WTC11 (cell line): ENCODE measurements at regions not wholly inside any gene's neighbourhood (a gene's known extent, or its start where the extent isn't known, plus 50 kb on each side); places are given as distances from the start of the nearest gene placed in this dataset.

Experiments
- ATAC-seq: fragments of 200-7000 bp; cut with Tn5 transposase; 2 replicates; pipeline ENCODE4 v1.10.0; 2021; ENCODE audit warnings: mild to moderate bottlenecking, moderate library complexity
- CTCF ChIA-PET: fragments of 300-600 bp; sonication (Branson Sonifier 250); formaldehyde crosslinking; loops from one replicate; lab custom pipeline; 2021; ENCODE audit warnings: antibody characterized with exemption; lab: Charles Lee
- POLR2A ChIA-PET: fragments of 350-600 bp; sonication (Branson Sonifier 250); formaldehyde crosslinking; loops from one replicate; lab custom pipeline; 2021; ENCODE audit warnings: antibody characterized with exemption; lab: Charles Lee
- DNase-seq: peaks from one replicate; pipeline ENCODE4 v3.0.0; 2021; ENCODE audit warnings: low spot score
- H3K27ac Mint-ChIP-seq: 2 replicates; pipeline ENCODE4 v1.8.0; 2021; ENCODE audit warnings: mixed read lengths
- H3K27me3 Mint-ChIP-seq: 2 replicates; pipeline ENCODE4 v1.8.0; 2021; ENCODE audit warnings: low read depth, mild to moderate bottlenecking, moderate library complexity, mixed read lengths
- H3K36me3 Mint-ChIP-seq: 2 replicates; pipeline ENCODE4 v1.8.0; 2021; ENCODE audit warnings: mixed read lengths
- H3K4me1 Mint-ChIP-seq: 2 replicates; pipeline ENCODE4 v1.8.0; 2022; ENCODE audit warnings: mixed read lengths
- H3K4me3 Mint-ChIP-seq: 2 replicates; pipeline ENCODE4 v1.8.0; 2021; ENCODE audit warnings: mild to moderate bottlenecking, moderate library complexity, mixed read lengths
- H3K9me3 Mint-ChIP-seq: 2 replicates; pipeline ENCODE4 v1.8.0; 2021; ENCODE audit warnings: mixed read lengths
- ARID4B ChIP-seq: sonication (generic); formaldehyde crosslinking; IDR thresholded peaks from 2 replicates; pipeline ENCODE4 v1.8.0; 2023; ENCODE audit warnings: missing genetic modification reagents, mild to moderate bottlenecking, borderline replicate concordance
- ELF4 ChIP-seq: sonication (generic); formaldehyde crosslinking; IDR thresholded peaks from 2 replicates; pipeline ENCODE4 v1.8.1; 2022; ENCODE audit warnings: low read depth, mild to moderate bottlenecking, moderate library complexity, missing genetic modification reagents
- EMX1 ChIP-seq: fragments of 250-450 bp; sonication (Bioruptor Pico); IDR thresholded peaks from 2 replicates; pipeline ENCODE4 v1.8.0; 2021; ENCODE audit warnings: mild to moderate bottlenecking
- ETV6 ChIP-seq: sonication (generic); formaldehyde crosslinking; IDR thresholded peaks from 2 replicates; pipeline ENCODE4 v1.8.1; 2022; ENCODE audit warnings: mild to moderate bottlenecking, missing genetic modification reagents
- FOXP4 ChIP-seq: sonication (generic); formaldehyde crosslinking; IDR thresholded peaks from 2 replicates; pipeline ENCODE4 v1.8.0; 2022; ENCODE audit warnings: mild to moderate bottlenecking, missing genetic modification reagents
- KAT7 ChIP-seq: sonication (generic); formaldehyde crosslinking; IDR thresholded peaks from 2 replicates; pipeline ENCODE4 v1.8.1; 2023; ENCODE audit warnings: missing genetic modification reagents, mild to moderate bottlenecking, borderline replicate concordance
- MAX ChIP-seq: sonication (generic); formaldehyde crosslinking; IDR thresholded peaks from 2 replicates; pipeline ENCODE4 v1.8.0; 2022; ENCODE audit warnings: mild to moderate bottlenecking, missing genetic modification reagents
- NFATC4 ChIP-seq: fragments of 250-450 bp; sonication (Bioruptor Pico); IDR thresholded peaks from 2 replicates; pipeline ENCODE4 v1.9.0; 2021; ENCODE audit warnings: mild to moderate bottlenecking
- NR3C1 ChIP-seq: sonication (generic); formaldehyde crosslinking; conservative IDR thresholded peaks from 2 replicates; pipeline ENCODE4 v1.8.1; 2023; ENCODE audit warnings: low read depth, mild to moderate bottlenecking, missing genetic modification reagents
- TEAD1 ChIP-seq: sonication (generic); formaldehyde crosslinking; IDR thresholded peaks from 2 replicates; pipeline ENCODE4 v1.8.0; 2022; ENCODE audit warnings: mild to moderate bottlenecking, missing genetic modification reagents
- ZBTB21 ChIP-seq: sonication (generic); formaldehyde crosslinking; IDR thresholded peaks from 2 replicates; pipeline ENCODE4 v1.8.1; 2023; ENCODE audit warnings: mild to moderate bottlenecking, missing genetic modification reagents, borderline replicate concordance
- ZMAT4 ChIP-seq: fragments of 250-450 bp; sonication (Bioruptor Pico); IDR thresholded peaks from 2 replicates; pipeline ENCODE4 v1.9.0; 2021; ENCODE audit warnings: mild to moderate bottlenecking
- ZNF219 ChIP-seq: sonication (generic); formaldehyde crosslinking; IDR thresholded peaks from 2 replicates; pipeline ENCODE4 v1.8.0; 2023; ENCODE audit warnings: missing genetic modification reagents, mild to moderate bottlenecking, borderline replicate concordance
- ZNF281 ChIP-seq: sonication (generic); formaldehyde crosslinking; IDR thresholded peaks from 2 replicates; pipeline ENCODE4 v1.8.0; 2023; ENCODE audit warnings: mild to moderate bottlenecking, missing genetic modification reagents
- ZNF396 ChIP-seq: fragments of 250-450 bp; sonication (Bioruptor Pico); IDR thresholded peaks from 2 replicates; pipeline ENCODE4 v1.8.0; 2021; ENCODE audit warnings: mild to moderate bottlenecking, moderate library complexity, borderline replicate concordance
- ZNF423 ChIP-seq: fragments of 250-450 bp; sonication (Bioruptor Pico); IDR thresholded peaks from 2 replicates; pipeline ENCODE4 v2.1.2; 2022; ENCODE audit warnings: mild to moderate bottlenecking, moderate library complexity
- ZNF512 ChIP-seq: sonication (generic); formaldehyde crosslinking; IDR thresholded peaks from 2 replicates; pipeline ENCODE4 v1.8.1; 2022; ENCODE audit warnings: missing genetic modification reagents, borderline replicate concordance

GRCh38 chr18:11468617-11469016 lies 140.8 kb upstream of the SLC35G4 start:
- no peak overlapping the region for H3K27ac Mint-ChIP-seq
- no peaks in the 10 kb centered on the region for H3K27me3 Mint-ChIP-seq
- no peaks in the 10 kb centered on the region for H3K36me3 Mint-ChIP-seq
- ATAC-seq (no peak), DNase-seq (no peak)
- POLR2A ChIA-PET, result no interaction called here
- TF ChIP-seq NFATC4 (CRISPR knock-in tag) (no peak), ETV6 (no peak), MAX (no peak), NR3C1 (no peak), ZMAT4 (CRISPR knock-in tag) (no peak), ZNF423 (CRISPR knock-in tag) (no peak), ZBTB21 (CRISPR knock-in tag) (no peak), ARID4B (CRISPR knock-in tag) (no peak), ZNF281 (no peak), ZNF512 (CRISPR knock-in tag) (no peak), ELF4 (CRISPR knock-in tag) (no peak), ZNF219 (no peak), KAT7 (CRISPR knock-in tag) (no peak), TEAD1 (CRISPR knock-in tag) (no peak)
- no peaks in the 10 kb centered on the region for H3K4me1 Mint-ChIP-seq
- H3K9me3 Mint-ChIP-seq, result peaks cover 1% of the 10 kb centered on the region; the same call in 1 of the 2 replicates
- H3K4me3 Mint-ChIP-seq, result no peak overlapping the region
- CTCF ChIA-PET, result no interaction called here

- ATAC-seq, result no peak
- Mint-ChIP-seq H3K4me1 (no peaks in the 10 kb centered on the region), H3K9me3 (no peaks in the 10 kb centered on the region), H3K27me3 (no peaks in the 10 kb centered on the region)
- ChIA-PET POLR2A (no interaction called here), CTCF (no interaction called here)
- no peak for TF ChIP-seq EMX1 (CRISPR knock-in tag)
- TF ChIP-seq NR3C1, result no peak
- TF ChIP-seq ZNF396 (CRISPR knock-in tag), result no peak
- no peak for TF ChIP-seq FOXP4 (CRISPR knock-in tag)
- TF ChIP-seq, all 79 proteins: peak for 0
- no peak overlapping the region for H3K27ac Mint-ChIP-seq
- no peak overlapping the region for H3K4me3 Mint-ChIP-seq
- no peak for DNase-seq
- no peaks in the 10 kb centered on the region for H3K36me3 Mint-ChIP-seq
Measured at GRCh38 chr18:11468120-11468519, 141.3 kb upstream of the SLC35G4 start.
